ENCODE measurements at regions not wholly inside any gene's neighbourhood (a gene's known extent, or its start where the extent isn't known, plus 50 kb on each side); places are given as distances from the start of the nearest gene placed in this dataset.

GRCh38 chr12:107840186-107840585 is 65.7 kb downstream of the ASCL4 start:
- Histone ChIP-seq H3K4me2 (ENCODE audit: low read depth, low read length) (0 out of 2 replicates have a peak overlapping the region, but pooled peaks have one; percentile 8), H3K9me2 (replicated peaks; ENCODE audit: insufficient read depth, low read length) (no peaks in the 10 kb centered on the region), H3K36me3 (replicated peaks; ENCODE audit: insufficient read depth, low read length) (no peaks in the 10 kb centered on the region), H3K4me3 (ENCODE audit: low read length) (no peak overlapping the region), H3F3A (ENCODE audit: insufficient read depth, low read length) (peaks cover 3% of the 10 kb centered on the region; the same call in 1 of the 2 replicates), H3K4me1 (ENCODE audit: low read length) (peaks cover 11% of the 10 kb centered on the region), H3K79me2 (ENCODE audit: low read length) (no peaks in the 10 kb centered on the region), H3K27me3 (replicated peaks; ENCODE audit: insufficient read depth, low read length) (no peaks in the 10 kb centered on the region), H3K27ac (ENCODE audit: low read length) (no peak overlapping the region), H2AFZ (ENCODE audit: low read length) (no peak overlapping the region), H3K9ac (ENCODE audit: low read length) (no peak overlapping the region), H4K20me1 (ENCODE audit: insufficient read depth, low read length) (no peaks in the 10 kb centered on the region), H3K9me3 (replicated peaks; ENCODE audit: insufficient read depth, low read length) (no peaks in the 10 kb centered on the region)
- no peak for DNase-seq
- TF ChIP-seq CTCF (IDR thresholded peaks at IDR 0.05; ENCODE audit: low read length) (no peak), EZH2 (optimal IDR thresholded peaks at IDR 0.05; ENCODE audit: low read depth, low read length) (no peak), EZH2phosphoT487 (IDR thresholded peaks at IDR 0.05; ENCODE audit: low read length) (no peak)

GRCh38 chr12:107843351-107844311 is 69.1 kb downstream of the ASCL4 start:
- Histone ChIP-seq H3K4me1 (ENCODE audit: low read length) (peaks cover 11% of the 10 kb centered on the region), H3K27ac (ENCODE audit: low read length) (no peak overlapping the region), H2AFZ (ENCODE audit: low read length) (no peak overlapping the region), H3K27me3 (replicated peaks; ENCODE audit: insufficient read depth, low read length) (no peaks in the 10 kb centered on the region), H3F3A (ENCODE audit: insufficient read depth, low read length) (peaks cover 3% of the 10 kb centered on the region; the same call in 1 of the 2 replicates), H4K20me1 (ENCODE audit: insufficient read depth, low read length) (no peaks in the 10 kb centered on the region), H3K4me3 (ENCODE audit: low read length) (no peak overlapping the region), H3K36me3 (replicated peaks; ENCODE audit: insufficient read depth, low read length) (no peaks in the 10 kb centered on the region), H3K9me2 (replicated peaks; ENCODE audit: insufficient read depth, low read length) (no peaks in the 10 kb centered on the region), H3K9me3 (replicated peaks; ENCODE audit: insufficient read depth, low read length) (no peaks in the 10 kb centered on the region), H3K79me2 (ENCODE audit: low read length) (no peaks in the 10 kb centered on the region), H3K9ac (ENCODE audit: low read length) (no peak overlapping the region), H3K4me2 (ENCODE audit: low read depth, low read length) (no peak overlapping the region)
- no peak for DNase-seq
- TF ChIP-seq CTCF (IDR thresholded peaks at IDR 0.05; ENCODE audit: low read length) (no peak), EZH2phosphoT487 (IDR thresholded peaks at IDR 0.05; ENCODE audit: low read length) (no peak), EZH2 (optimal IDR thresholded peaks at IDR 0.05; ENCODE audit: low read depth, low read length) (no peak)

- peaks cover 3% of the 10 kb centered on the region; the same call in 1 of the 2 replicates for H3F3A ChIP-seq (ENCODE audit: insufficient read depth, low read length)
- no peaks in the 10 kb centered on the region for H3K36me3 ChIP-seq (replicated peaks; ENCODE audit: insufficient read depth, low read length)
- H3K27ac ChIP-seq (ENCODE audit: low read length): no peak overlapping the region
- no peaks in the 10 kb centered on the region for H3K27me3 ChIP-seq (replicated peaks; ENCODE audit: insufficient read depth, low read length)
- H3K9ac ChIP-seq (ENCODE audit: low read length): no peak overlapping the region
- no peak overlapping the region for H3K4me2 ChIP-seq (ENCODE audit: low read depth, low read length)
- no peaks in the 10 kb centered on the region for H4K20me1 ChIP-seq (ENCODE audit: insufficient read depth, low read length)
- no peaks in the 10 kb centered on the region for H3K79me2 ChIP-seq (ENCODE audit: low read length)
- DNase-seq: no peak
- TF ChIP-seq CTCF (IDR thresholded peaks at IDR 0.05; ENCODE audit: low read length) (no peak), EZH2phosphoT487 (IDR thresholded peaks at IDR 0.05; ENCODE audit: low read length) (no peak), EZH2 (optimal IDR thresholded peaks at IDR 0.05; ENCODE audit: low read depth, low read length) (no peak)
- no peaks in the 10 kb centered on the region for H3K9me2 ChIP-seq (replicated peaks; ENCODE audit: insufficient read depth, low read length)
- no peak overlapping the region for H2AFZ ChIP-seq (ENCODE audit: low read length)
- H3K9me3 ChIP-seq (replicated peaks; ENCODE audit: insufficient read depth, low read length): no peaks in the 10 kb centered on the region
- H3K4me1 ChIP-seq (ENCODE audit: low read length): peaks cover 11% of the 10 kb centered on the region
- H3K4me3 ChIP-seq (ENCODE audit: low read length): no peak overlapping the region
These were observed 69.9 kb downstream of the ASCL4 start for GRCh38 chr12:107844312-107844921.
